ENCODE measurements at regions not wholly inside any gene's neighbourhood (a gene's known extent, or its start where the extent isn't known, plus 50 kb on each side); places are given as distances from the start of the nearest gene placed in this dataset.
"Not testable (repeated sequence)": the region's sequence is repeated elsewhere in the genome, so short reads cannot be mapped to it uniquely, and the experiment has no call there.

DNA sequence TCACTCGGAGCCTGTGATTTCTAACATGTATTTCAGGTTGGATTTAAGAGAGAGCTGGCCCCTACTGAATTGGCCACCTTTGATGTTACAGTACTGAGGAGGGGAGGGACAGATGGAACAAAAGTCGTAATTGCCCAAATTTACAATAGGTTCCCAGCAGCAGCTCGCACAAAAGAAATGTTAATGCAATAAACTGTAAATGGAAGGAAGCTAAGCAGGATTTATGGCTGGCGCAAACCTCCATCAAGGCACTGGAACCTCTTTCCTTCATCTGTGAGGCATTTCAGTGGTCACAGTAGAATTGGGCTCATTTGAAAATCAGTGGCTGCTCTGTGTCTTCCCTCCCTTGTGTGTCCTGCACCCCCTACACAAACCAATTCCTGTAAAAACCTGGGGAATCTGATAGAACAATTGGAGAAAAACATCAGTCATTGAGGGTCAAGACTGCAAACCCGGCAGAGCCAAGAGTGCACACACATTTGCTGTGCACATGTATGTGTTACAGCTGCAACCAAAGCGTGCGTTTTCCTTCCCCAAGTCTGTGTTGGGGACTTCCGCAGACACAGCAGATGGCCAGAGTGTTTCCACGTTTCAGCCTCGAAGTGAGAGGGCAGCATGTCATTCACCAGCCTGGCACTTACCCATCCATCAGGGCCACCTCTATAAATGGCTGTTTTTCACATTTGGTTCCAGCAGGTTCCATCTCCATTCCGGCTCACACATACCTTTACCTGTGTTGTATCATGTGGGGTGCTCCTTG lies 192.8 kb downstream of the TM9SF2 start:
- no peak for DNase-seq

DNA sequence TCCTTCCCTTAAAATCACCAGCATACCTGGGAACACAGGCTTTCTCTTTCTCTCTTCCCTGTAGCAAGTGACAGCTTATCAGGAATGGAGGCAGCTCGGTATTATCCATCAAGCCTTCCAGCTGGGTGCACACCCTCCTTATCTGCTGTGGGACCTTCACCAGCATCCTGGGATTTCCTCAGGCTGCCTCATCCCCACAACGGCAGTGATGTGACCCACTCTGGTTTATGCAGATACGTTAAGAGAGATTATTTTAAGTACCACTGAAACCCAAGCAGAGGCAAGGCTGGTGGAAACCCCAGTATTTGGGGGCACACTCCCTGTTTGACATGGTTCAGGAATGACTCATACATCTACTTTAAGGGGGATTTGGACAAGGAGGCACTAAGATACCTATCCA lies 192.1 kb downstream of the TM9SF2 start:
- no peak for DNase-seq

DNA sequence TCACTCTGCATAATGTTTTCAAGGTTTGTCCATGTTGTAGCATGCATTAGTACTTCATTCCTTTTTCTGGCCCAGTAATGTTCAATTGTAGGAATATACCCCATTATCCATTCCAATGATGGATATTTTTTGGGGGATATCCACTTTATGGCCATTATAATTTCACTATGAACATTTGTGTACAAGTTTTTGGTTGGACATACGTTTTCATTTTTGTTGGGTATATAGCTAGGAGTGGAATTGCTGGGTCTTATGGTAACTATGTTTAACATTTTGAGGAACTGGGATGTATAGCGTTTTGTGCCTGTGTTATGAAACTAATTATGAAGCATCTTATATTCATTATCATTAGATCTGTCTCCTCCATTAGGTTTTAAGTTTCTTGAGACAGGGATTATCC lies 191.6 kb downstream of the TM9SF2 start:
- no peak for DNase-seq

DNA sequence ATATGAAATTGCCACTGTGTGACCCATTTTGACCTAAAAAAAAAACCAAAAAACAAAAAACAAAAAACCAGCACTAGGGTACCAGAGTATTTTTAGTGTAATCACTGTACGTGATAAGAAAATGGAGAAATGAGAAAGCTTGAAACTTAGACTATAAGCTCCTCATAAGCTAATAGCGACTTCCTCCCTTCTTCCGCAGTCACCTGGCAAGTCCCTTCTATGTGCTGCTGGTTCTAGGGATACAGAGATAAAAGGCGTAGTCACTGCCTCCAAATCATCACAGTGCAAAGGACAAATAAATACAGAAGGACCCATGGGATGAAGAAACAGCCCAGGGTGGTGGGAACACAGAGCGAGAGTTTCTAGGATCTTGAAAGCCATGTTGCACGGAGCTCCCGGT lies 190.3 kb downstream of the TM9SF2 start:
- DNase-seq = no peak

DNA sequence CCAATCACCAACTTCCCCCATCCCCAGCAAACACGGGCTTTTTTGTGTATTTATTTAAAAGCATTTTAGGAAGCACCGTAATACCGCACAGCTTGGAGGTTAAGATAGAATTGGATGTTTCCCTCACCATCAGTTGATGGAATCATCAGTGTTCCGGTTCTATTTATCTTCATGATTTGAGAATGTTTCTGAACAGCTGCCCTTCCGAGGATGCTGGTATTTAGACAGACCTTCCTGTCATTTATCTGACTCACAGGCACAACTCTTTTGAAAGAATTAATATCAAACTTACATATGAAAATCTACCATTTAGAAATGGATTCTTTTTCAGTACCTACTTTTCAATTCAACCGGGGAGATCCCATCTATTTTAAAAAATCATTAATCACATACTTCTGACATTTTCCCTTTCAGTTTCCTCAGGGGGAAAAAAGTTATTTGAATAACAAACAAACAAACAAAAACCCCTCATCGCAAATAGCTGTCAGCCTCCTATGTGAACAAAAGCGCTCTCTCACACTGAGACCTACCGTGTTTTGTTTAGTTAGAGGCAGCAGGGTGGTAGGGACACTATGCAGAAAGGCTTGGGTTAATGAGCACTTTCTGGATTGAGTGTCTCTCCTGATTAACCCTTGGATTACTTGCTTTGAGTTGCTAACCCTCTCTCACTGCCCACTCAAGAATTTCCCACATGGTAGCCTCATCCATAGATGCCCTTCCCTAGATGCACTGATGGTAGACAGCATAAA lies 189.3 kb downstream of the TM9SF2 start:
- no peak for DNase-seq

DNA sequence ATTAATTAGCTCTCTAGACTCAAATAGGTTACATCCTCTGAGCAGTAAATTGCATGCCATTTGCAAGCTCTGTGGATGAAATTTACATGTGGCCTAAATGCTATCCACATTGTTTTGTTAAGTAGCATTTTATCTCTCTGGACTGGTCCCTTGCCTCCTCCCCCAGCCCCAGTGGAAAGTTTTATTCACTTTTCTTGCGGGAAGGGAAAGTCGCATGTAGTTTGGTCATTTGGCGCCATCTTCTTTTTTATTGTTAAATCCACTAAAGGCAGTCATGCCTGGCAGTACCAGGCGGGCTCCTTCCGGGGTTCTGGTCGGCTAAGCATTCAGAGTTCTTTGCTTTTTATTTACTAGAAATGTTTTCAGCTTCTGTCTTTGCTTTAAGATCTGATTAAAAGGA lies 188.7 kb downstream of the TM9SF2 start:
- DNase-seq = no peak

DNA sequence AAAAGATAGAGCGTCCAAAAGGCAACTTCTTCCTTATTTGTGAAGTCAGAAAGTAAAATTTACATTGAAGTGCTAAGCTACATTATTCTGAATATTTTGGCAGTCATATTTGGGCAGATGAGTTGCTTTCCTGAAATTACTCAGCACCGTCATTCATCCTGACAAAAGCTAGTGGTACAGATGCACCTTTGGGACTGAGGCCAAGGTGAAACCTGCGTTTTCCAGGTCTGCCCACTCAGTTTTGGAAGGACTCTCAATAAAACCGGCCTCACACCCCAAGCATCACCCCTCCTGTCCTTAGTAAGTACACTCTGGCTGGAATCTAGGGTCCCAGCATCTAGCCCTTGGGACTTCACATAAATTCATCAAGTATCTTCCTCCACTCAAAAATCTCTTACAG lies 187.5 kb downstream of the TM9SF2 start:
- DNase-seq = no peak

DNA sequence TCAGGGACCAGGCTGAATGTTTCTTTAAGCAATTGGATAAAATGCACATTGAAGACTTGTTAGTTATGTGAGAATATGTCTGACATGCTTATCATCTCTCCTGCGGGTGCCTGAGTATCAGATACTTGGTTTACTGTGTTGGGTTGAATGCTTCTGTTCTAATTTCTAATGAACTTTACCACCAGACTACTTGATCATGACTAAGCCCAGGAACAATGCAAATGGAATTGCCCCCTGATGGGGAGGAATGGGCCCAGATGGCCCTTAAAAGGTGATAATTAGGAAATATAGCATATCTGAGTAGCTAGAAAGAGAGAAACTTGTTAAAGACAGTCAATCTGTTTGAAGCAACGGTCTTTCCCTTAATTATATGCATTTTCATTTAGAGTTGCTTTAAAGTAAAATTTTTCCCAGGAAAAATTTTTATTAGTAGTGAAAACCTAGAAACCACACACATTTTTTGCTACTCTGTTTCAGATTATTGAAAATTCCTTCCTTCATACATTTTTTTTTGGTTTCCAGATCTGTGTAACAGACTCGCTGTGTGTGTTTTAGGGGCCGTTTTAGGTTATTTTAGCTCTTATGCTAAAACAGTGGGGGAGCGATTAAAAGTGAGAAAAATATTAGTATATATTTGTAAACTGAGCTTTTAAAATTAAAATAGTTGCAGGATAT lies 186.6 kb downstream of the TM9SF2 start:
- DNase-seq = no peak

DNA sequence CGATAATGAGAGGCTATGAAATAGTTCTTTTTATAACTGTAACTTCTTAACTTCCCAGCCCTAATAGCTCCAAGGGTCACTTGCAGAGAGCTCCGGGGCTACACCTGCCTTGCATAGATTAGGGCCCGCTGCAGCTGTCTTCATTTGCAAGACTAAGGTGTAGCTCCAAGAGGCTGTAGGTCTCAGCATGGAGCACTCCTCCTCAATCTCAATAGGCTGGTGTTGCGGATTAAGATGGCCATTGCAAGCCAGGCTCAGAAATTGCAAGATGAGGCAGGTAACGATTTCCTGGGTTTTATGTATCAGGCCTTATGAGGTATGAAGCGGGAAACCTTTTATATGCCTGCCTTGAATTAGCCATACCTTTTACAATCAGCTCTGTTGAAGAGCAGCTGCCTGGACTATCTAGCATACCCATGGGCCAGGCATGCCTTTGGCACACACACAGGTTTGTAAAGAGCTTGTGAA lies 185.7 kb downstream of the TM9SF2 start:
- DNase-seq = no peak

DNA sequence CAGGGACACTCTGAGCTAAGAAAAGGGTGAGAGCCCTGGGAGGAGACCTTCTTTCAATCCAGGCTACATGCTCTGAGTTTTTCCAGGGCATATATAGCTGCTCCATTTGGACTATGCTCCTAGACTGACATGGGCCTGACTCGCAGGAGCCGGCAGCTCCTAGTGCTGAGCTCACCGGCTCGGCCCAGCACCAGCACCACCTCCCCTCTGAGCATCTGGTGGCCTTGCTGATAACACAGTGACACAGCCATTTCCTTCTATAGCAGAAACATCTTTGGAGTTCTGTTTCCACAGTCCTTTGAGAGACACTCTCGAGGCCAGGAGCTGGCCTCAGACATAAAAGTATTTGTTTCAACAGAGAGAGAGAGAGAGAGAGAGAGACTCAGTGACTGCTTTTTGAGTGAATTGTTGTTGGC lies 184.9 kb downstream of the TM9SF2 start:
- DNase-seq = no peak

DNA sequence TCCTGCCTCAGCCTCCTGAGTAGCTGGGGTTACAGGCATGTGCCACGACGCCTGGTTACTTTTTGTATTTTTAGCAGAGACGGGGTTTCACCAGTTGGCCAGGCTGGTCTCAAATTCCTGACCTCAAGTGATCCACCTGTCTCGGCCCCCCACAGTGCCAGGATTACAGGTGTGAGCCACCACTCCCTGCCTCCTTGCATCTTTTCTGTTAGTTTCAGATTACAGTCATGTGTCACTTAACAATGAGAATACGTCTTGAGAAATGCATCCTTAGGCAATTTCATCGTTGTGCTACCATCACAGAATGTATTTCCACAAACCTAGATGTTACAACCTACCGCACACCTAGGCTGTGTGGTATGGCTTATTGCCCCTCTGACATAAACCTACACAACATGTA lies 180.4 kb downstream of the TM9SF2 start:
- DNase-seq = no peak

DNA sequence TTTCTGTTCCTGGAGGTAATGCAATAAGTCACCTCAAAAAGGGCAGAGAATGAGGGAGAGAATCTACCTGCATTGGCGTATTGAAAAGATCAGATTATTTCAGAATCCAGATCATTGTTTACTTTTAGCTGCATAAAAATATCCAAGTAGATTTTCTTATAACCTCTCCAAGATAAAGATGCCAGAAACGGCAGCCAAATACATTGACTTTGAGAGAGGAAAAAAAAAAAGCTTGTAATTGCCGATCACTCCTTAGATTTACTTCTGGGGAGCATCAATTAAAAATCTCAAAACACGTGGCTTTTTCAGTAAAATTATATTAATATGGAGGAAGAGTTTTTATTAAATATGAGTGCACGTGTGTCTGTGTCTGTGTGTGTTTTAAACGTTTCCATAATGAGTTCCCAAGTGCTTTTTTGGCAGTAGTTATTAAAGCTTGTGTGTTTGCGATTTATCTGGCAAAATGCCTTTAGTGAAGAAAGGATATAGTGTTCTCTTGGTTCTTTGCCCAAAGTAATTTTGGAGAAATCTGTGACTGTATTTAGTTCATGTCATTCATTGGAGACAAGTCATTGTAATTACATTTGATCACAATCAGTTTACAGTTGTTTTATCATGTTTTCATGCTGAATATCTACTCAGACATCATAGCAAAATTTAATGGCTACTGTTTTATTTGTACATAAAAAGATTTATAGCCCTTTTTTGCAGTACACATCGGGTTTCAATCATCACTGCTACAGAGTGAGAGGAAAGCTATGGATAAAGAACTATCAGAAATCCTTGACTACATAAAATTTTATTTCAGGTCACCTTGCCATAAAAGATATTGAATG lies 176.1 kb downstream of the TM9SF2 start:
- DNase-seq = no peak

DNA sequence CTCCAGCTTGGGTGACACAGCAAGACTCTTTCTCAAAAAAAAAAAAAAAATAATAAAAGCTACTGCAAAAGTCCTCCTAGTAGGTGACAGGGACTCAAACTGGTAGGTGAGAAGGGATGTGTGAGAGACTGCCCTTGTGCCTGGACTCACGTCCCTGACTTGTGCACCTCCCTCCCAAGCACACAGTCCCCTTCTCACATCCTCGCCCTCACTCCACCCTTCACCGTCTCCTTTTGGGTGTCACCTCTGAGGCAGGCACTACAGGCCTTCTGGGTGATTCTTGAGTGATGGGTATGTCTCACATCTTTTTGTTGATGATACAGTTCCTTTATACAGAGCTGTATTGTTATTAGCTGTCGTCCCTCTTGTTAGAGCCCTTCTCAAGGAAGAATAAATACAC lies 170.5 kb downstream of the TM9SF2 start:
- DNase-seq = no peak

DNA sequence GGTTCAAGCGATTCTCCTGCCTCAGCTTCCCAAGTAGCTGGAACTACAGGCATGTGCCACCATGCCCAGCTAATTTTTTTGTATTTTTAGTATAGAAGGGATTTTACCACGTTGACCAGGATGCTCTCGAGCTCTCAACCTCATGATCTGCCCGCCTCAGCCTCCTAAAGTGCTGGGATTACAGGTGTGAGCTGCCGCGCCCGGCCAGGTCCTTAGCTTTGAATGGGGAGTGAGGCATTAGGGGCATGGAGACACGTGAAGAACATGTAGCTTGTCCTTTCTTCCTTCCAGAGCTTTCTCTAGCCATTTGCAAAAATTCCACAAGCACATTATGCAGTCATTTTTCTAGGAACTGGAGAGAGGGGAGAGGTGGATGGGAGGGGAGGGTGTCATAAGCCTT lies 167.8 kb downstream of the TM9SF2 start:
- DNase-seq = not testable (repeated sequence)

DNA sequence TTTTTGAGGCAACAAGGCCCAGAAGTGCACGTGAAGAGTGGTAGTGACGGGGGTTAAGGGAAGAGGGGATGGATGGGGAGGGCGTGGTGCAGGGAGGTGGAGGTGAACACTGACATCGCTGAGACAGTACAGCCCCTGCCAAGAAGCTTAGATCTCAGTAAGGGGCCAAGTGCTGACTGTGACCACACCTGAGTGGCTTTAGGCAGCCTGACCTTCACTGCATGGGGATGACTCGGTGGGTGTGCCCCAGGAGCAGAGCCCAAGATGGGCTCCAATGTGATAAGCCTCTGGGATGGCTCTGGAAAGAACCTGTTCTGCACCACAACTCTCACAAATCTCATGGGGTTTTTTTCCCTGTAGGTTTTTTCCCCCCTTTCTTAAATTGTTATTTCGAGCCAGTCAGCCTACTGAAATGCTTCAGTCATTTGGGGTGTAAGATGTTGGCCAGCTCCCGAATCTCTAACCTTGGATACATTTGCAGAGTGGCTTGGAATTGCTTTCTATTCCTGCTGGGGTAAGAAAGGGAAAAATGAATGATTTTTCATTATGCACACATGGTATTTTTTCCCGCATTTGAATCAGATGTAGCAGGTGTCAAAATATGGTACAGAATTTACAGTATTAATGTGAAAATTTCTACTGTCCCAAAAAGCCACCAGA lies 165.0 kb downstream of the TM9SF2 start:
- no peak for DNase-seq

DNA sequence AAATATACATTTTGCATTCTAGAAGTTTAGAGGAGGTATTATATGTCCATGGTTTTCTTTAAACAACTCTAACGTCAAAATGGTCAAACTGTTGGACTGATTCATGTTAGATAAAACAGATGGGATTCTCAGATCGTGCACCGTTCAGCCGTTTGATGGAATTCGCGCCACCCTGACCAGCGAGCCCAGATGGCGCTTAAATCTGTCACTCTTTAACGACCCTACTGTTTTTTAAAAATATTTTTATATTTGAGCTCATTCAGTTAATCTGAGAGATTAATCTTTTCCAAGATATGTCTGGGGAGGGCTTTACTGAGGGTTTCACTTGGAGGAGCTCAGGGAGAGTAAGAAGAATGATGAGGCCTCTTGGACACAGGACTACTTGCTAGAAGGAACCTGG lies 164.4 kb downstream of the TM9SF2 start:
- no peak for DNase-seq

DNA sequence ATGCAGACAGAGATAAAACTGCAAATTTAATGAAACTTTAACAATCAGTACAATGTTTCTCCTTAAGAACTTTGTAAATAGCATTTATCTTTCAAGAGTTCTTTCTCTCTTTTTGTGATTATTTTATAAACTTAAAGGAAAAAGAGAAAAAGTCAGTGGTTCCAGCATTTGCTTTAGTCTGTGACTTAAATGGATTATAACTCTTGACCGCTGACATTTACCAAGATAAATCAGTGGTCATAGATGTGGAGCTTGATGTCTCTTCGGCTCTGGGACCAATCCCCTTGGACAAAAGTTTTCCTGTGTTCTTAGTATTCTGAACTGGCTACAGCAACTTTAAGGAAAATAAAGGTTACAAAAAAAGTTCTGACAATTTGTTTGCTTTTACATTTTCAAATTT lies 162.6 kb downstream of the TM9SF2 start:
- DNase-seq = no peak

DNA sequence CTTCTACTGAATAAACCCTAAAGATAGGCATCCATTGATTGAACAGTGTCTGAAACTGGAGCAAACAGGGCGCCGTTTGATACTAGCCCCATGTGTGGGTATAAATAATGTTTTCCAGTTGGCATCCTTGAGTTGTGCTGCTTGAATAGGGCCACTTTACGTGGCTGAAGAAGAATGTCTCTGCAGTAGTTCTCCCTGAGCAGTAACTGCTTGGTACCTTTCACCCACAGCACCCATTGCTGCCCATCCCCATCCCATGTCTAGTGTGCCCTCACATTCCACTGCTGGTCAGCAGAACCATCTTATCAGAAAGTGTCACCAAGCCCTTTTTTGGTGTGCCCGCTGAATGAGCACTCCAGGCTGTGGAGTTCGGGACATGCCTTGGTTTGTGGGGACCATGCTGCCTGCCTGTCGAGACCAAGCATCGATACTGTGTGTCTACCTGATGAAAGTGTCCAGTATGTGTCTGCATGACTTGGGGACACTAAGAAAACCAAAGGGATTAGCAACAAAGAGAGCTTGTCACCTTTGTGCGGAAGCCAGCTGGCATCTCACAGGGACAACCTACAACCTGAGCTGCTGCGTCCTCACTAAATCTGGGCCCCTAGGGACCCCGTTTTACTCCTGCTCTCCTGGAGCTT lies 162.0 kb downstream of the TM9SF2 start:
- DNase-seq = no peak

DNA sequence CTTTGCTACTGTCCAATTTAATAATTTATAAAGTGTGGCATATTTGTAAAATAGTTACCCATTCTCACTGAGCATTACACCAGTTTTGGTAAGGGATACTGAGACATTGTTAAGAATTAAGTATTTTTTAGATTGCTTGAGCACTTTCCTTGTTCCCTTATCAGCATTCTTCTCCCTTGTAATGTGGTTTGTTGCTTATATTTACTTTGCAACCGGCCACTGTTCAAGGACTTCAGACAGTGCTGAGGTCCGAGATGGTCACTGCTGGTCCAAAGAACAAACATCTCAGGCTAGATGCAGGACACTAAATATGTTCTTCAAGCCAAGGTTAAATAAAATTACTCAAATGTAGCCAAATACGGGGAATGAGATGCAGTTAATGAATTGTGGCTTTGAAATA lies 161.4 kb downstream of the TM9SF2 start:
- no peak for DNase-seq

DNA sequence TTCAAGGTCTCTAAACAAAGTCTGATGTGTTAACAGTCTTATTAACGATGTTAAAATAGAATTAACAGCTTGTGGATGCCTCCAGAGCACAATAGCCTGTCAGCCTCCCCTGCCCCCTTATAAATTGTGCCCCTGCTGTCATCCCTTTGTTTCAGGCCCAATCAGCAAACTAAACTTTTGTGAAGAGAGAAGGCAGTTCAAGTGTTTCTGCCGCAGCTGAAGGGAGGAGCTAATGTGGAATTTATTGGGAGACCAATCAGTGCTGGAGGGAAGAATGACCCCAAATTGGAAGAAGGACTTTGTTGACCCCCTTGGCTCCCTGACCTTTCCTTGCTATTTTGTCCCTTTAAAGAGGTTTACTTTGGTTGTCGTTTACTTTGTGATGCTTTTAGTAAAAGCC lies 160.5 kb downstream of the TM9SF2 start:
- no peak for DNase-seq

DNA sequence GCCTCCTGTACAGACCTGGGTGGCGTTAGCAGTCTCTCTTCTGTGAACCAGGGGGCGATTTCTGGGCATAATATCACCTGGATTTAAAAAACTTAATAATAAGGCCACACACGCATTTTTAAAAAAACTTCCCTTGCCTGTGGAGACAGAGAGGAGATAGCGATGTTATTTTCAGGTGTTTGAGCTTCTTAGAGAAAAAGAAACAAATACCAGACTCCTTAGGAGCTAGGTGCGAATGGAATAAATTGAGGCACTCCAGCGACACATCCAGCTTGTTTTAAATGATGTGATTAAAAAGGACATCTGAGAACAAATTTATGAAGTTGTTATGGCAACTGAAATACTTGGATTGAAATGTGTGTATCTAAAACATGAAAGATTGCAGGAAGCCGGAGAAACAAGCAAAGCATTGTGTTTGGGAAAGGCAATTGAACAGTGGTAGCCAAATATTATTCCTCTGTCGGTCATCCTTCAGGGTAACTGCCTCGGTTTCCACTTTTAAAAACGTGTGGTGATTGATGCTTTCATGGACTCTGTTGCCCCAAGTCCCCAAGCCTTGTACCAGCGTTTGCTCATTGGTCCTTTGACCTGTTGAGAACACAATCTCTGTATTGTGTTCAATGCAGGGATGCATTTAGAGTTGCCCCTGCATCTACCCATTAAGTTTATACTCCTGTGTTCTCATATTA lies 158.7 kb downstream of the TM9SF2 start:
- no peak for DNase-seq
